HG03575 (cell line): ENCODE measurements at regions not wholly inside any gene's neighbourhood (a gene's known extent, or its start where the extent isn't known, plus 50 kb on each side); places are given as distances from the start of the nearest gene placed in this dataset.

ENCODE experiments used
- ATAC-seq: cut with Tn5 transposase; IDR thresholded peaks from one replicate; pipeline ENCODE4 v1.9.1; 2021; ENCODE audit not compliant: unreplicated experiment, insufficient number of reproducible peaks, low FRiP score; ENCODE audit errors: extremely low read depth

DNA sequence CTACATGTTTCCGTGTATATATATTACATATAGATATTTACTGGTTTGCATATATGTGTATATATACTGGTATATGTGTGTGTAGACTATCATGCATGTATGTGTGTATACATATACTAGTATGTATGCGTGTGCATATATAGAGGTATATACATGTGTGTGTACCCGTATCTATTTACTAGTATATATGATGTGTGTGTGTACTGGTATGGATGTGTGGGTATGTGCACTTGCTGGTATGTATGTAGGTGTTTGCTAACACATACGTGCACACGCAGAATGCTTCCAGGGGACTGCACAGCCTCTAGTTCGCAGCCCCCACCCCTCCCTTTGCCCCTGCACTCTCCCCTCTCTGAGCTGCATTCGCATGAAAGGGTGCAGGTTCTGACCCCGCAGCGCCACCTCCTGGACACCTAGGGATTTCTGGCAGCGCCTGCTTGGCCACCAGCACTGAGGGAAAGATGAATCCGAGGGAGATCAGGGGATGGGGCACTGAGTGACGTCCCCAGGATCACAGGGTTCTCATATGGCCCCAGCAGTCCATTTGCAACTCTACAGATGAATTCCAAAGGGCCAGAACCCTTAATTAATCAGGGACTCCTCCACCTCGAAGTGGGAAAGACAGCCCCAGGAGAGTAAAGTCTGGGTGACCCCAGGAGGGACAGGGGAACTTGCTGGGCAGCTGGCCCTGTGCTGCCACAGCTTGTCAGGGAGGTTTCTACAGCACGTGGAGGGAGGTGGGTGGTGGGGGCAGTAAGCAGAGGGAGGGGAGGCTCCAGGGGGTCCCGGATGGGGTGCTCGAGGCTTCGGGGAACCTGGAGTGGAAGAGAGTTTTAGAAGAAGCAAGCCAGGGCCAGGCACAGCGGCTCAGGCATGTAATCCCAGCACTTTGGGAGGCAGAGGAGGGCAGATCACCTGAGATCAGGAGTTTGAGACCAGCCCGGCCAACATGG lies 66.8 kb upstream of the ASAP2 start:
- no peak for ATAC-seq

DNA sequence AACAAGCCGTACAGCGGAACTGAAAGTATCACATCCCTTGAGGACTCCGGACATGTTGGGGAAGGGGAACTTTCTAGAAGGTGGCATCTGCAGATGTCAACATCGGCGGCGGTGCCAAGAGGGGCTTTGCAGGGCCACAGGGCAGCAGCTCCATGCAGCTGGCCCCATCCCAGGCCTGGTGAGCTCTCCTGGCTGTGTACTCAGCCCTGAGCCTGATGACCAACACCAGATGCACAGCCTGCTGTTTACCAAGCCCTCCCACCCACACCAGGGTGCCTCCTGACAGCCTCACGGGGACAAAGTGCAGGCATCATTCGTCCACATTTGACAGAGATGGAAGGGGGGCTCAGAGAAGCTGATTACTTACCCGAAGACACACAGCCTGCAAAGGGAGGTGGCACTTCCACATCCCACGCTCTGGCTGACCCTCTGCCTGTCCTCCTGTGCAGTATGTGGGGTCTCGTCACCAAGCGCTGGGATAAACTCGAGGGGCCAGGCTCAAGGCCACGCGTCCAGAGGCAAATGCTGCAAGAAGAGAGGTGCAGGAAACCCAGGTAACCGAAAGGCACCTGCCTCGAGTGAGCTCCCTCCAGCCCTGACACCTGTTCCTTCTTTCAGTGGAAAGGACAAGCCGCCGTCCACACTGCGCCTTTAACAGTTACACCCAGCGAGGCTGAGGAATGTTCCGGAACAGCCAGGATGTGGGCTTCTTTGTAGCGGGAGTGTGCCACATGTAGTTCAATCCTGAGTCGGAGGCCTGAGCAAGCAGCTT lies 69.0 kb upstream of the ASAP2 start:
- no peak for ATAC-seq

DNA sequence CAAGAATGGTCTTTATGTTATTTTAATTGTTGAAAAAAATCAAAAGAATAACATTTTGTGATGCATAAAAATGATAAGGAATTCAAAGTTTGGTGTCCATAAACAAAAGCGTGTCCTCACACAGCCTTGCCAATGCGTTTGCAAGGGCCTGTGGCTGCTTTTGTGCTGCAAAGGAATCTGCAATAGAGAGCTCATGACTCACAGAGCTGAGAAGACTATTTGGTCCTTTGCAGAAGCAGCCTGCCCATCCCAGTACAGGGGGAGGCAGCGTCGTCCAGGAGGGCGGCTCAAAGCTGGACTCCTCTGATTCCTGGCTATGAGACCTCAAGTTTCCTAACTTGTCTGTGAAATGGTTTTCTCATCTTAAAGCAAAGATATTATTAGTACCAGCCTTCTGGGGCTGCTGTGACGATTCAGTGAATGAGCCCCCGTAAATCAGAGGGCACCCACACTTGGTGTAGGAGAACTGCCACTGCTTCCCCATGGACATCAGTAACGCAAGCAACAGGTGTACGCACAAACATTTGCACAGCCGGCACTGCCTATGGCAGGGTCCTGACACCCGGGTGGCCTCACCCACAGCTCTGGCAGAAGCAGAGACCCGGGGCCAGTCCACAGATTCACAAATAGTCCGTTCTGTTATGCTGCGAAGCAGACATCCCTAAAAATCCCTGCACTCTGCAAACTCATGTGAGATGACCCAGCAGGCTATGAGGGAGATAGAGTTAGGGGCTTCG lies 70.6 kb upstream of the ASAP2 start:
- no peak for ATAC-seq

DNA sequence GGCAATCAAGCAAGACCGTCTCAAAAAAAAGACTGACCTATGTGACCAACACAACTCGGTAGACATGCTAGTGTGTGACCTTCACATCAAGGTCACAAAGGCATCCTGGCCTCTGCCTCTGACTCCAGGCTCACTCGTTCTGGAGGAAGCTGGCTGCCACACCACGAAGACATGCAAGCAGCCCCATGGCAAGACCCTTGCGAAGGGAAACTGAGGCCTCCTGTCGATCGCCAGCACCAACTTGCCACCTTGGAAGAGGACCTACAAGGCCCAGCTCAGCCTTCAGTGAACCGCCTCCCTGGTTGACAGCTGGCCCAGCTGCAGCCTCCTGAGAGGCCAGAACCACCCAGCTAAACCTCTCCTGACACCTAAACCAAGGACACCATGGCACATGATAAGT lies 79.3 kb upstream of the ASAP2 start:
- ATAC-seq = no peak

DNA sequence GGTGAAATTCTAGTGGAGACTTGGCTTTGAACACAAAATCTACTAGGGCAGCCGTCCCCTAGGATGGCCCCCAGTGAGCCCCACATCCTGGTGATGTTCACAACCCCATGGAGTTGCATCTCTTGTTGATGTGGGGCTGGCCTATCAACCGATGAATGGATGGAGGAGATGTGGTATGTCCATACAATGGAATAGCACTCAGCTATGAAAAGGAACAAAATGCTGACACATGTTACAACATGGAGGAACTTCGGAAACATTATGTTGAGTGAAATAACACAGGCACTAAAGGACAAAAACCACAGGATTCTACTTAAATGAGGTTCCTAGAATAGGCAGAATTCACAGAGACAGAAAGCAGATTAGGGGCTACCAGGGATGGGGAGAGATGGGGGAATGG lies 80.1 kb upstream of the ASAP2 start:
- no peak for ATAC-seq

DNA sequence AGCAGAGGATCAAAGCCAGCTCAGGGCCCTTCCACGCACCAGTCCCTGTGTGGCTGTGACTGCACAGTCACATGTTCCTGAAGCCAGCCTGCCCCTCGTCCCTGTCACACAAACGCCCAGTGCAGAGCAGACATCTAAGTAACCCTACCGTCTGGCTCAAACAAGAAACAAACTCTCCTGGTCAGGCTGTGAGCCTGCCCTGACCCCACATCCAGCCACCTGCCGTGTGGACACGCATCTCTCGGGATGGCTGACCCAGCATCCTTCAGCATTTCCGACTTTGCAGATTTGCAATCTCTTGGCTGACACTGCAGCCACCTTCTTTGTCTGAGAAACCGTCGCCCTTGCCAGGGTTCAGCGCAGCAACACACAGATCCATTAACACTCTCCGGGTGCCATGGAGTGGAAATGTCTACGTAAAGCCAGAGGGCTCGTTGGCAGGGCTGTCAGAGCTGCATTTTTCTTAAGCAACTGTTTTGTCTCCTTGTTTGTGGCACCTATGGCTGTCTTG lies 82.3 kb upstream of the ASAP2 start:
- ATAC-seq = no peak

DNA sequence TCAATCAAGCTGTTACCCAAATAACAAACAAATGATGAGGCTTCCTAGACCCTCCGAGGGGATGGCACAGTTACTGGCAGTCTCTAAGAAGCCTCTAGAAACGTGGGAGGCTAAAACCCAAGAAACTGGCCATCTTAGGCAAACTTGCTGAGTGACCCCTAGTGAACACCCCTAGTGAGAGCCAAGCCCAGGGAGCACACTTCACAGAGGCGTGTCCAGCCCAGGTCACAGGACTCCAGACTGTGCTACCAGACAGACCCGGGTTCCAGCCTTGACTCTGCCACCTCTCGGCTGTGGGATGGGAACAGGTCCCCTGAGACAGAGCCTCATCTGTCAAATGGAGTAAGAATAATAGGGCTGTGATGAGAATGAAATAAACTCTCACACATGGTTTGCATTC lies 83.5 kb upstream of the ASAP2 start:
- ATAC-seq = no peak

DNA sequence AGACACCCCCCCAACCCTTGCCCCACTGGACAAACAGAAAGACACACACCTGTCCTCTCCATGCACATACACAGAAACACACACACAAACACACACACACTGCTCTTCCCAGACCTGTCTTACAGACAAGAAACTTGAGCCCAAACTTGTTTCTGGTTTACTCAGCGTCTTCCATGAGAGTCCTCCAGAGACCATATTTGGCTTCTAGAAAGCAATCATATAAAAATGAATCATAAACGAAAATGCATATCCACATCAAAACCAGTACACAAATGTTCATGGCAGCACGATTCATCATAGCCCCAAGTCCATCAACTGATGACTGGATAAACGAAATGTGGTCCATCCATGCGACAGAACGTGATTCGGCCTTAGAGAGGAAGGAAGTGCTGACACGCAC lies 84.2 kb upstream of the ASAP2 start:
- ATAC-seq = no peak

DNA sequence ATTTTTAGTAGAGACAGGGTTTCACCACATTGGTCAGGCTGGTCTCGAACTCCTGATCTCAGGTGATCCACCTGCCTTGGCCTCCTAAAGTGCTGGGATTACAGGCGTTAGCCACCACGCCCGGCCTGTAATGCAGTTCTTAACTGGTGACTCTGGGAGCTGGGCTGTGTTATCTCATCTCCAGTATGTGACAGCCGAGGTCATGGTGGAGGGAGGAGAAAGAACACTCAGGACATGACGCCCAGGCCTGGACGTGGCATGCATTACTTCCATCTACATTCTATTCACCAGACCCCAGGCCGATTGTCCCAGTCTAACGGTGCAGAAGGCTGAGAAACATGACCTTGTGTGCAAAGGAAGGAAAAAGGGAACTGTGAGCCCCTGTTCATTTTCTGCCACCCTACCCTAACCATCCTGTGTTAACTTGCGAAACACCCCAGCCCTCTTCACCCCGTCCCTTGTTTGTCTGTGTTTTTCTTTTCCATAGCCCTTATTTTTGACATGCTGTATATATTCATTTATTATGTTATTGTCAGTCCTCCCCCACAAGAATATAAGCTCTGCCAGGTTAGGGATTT lies 88.1 kb upstream of the ASAP2 start:
- ATAC-seq = no peak

DNA sequence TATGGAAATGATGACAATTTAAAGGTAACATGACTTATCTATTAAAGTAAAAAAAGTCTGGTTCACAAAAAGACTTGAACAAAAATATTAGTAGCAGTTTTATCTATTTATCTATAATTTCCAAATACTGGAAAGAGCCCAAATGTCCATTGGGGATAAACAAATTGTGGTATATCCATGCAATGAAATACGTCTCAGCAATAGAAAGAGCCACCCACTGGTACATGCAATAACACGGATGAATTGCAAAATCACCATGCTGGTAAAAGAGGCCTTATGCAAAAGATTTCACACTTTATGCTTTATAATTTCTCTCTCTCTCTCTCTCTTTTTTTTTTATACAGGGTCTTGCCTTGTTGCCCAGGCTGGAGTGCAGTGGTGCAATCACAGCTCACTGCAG lies 91.4 kb upstream of the ASAP2 start:
- no peak for ATAC-seq

DNA sequence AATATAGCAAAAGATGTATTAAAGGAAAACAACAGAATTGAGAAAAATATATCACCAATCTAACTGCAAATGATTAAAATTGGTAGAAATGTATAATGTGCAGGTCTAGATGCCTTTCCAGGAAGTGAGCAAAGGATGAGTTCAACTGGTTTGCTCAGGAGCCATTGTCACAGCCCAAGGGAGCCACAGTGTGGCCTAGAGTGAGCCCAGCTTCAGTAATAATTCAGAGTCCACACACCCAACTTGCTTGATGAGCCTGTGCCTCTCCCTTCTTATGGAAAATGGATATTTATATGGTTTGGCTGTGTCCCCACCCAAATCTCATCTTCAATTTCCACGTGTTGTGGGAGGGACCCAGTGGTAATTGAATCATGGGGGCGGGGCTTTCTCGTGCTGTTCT lies 92.2 kb upstream of the ASAP2 start:
- ATAC-seq = no peak

DNA sequence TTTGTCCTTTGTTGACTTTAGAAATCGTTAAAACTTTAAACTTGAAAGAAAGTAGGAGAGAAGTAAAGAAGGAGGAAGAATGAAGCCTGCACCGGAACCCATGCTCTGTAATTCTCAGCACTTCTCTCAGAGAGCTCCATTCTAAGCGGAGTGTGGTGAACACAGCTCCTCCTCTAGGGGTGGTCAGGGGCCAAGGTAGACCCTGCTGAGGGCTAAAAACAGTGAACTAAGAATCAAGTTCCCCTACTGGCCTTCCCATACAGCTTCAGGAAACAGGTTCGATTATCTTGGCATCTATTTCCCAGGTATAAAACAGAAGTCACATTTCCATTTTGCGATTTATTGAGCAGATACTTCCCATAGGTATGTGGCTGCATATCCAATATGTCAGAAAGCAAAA lies 92.7 kb upstream of the ASAP2 start:
- no peak for ATAC-seq

DNA sequence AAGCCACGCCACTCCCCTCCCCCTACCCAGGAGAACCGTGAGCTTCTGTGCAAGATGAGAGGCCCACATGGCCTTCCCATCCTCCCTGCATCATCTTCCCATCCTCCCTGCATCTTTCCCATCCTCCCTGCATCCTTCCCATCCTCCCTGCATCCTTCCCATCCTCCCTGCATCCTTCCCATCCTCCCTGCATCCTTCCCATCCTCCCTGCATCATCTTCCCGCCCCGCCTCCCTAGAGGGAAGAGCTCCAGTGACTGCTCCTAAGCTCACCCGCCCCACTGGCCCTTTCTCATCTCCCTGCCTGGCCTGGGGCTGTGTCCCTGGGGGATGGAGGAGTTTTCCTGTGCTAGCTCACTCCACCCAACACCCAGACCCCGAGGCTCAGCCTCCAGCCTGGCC lies 93.3 kb upstream of the ASAP2 start:
- ATAC-seq = no peak

DNA sequence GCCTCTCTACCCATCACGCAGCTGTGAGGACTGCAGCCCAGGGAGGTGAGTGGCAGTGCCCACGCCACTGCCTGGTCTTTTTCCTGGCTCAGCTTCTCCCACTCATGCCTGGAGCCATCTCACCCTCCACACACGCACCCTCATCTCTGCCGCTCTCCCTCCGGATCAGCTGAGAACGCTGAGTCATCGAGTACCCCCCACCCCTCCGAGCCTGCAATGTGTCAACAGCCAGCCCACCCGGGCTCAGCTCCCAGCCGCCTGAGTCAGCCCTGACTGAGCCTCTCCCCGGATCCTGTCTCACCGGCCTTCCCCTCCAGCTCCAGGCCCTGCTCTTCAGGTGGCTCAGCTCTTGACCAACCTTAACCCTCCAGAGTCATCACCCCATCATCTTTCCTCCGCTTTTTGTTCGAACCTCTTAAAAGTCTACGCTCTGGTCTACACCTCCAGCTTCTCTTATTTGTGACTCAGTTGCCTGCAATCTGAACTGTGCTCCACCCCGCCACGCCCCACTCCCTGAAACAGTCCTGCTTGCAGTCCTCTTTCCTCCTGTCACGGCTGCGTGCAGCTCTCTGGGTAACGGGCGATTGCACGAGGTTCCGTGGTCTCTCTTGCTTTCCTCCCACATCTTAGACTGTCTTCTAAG lies 94.4 kb upstream of the ASAP2 start:
- no peak for ATAC-seq

DNA sequence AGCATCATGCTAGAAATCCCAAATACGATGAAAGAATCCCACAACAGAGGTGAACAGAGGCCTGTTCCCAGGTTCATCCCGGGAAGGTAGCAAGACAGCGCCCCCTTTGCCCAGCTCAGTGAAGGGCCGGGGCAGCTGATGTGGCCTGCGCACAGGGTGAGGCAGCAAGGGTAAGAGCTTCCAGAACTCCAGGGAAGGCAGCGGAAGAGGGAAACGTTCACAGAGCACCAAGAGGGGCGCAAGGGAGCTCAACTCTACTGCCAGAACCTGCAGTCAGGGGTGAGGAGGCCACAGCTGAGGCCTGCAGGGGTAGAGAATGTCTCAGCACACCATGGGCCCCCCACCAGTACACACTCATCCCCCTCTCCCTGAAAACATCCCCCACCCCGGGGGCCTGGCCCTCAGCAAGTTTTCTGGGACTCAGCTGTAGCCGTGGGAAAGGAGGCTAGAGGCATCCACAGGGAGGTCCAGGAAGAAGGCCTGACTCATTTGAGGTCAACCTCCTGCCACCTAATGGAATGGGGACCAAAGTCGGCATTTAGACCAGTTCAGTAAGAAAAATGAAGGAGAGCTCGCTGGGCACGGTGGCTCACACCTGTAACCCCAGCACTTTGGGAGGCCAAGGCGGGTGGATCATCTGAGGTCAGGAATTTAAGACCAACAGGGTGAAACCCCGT lies 95.6 kb upstream of the ASAP2 start:
- no peak for ATAC-seq

DNA sequence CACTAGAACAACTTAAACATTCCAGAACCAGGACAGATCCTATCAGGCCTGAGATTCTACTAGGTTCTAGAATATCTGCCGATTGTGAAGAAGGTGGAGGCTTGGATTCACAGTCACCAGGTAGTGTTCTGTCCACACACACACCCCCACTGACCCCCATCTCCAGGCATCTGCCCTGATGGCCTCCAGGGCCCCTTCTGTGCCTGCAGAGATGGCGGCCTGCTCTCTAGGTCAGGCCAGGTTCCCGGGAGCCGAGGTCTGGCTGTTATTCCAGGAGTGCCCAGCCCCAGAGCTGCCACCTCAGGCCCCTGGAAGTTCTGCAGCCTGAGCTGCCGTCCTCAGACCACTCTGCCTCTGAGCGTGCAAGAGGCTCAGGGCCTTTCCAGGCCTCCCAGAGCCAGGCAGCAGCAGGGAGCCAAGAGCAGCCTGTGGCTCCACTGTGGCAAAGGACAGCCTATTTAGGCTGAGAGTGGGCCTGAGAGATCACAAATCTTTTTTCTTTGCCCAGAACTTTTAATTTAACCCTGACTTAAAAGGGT lies 96.2 kb upstream of the ASAP2 start:
- no peak for ATAC-seq

DNA sequence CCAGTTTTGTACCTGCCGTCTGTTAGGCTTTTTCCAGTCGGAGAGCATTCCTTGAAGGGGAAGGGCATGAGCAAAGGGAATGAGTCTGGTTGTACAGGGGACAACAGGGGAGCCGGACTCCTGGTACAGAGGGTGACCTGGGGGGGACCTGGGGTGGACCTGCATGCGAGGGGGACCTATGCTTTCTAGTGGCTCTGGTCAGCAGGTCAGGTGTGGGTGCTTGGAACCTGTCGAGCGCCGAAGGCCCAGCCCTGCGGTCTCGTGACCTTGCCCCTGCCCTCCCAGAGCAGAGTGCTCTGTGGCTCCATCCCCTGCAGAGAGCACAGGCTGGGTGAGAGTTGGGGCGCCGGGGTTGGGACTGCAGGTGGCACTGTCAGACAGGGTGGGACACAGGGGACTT lies 96.7 kb upstream of the ASAP2 start:
- ATAC-seq = no peak
